ENCODE measurements at regions not wholly inside any gene's neighbourhood (a gene's known extent, or its start where the extent isn't known, plus 50 kb on each side); places are given as distances from the start of the nearest gene placed in this dataset.
"Not testable (repeated sequence)": the region's sequence is repeated elsewhere in the genome, so short reads cannot be mapped to it uniquely, and the experiment has no call there.

DNA sequence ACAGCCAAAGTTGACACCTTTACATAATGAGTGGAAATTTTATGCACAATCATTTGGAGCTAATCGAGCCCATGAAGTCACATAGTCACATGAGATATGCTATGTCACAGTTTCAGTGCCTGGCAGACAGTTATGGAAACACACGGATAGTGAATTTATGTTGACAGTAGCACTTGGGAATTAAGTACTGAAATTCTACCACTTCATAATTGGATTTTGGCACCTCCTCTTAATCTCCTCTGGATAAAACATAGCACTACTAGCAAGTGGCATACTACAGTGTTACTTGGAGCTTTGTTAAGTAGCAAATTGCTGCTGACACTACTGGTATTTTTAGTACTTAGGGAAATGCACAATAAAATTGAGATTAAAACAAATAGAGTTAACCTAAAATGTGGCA, 1679.4 kb downstream of the OTOL1 start:
- no peak overlapping the region for H3K9ac ChIP-seq (ENCODE audit: insufficient read depth, low read length)
- no peak overlapping the region for H2AFZ ChIP-seq (ENCODE audit: low read length)
- no peaks in the 10 kb centered on the region for H3K27me3 ChIP-seq (ENCODE audit: control insufficient read depth, insufficient read depth, low read length)
- no peaks in the 10 kb centered on the region for H3K4me1 ChIP-seq (ENCODE audit: control insufficient read depth, extremely low read depth, insufficient read depth, low read length)
- H3K4me2 ChIP-seq (ENCODE audit: extremely low read depth, insufficient read depth, low read length): no peak overlapping the region
- no peak overlapping the region for H3K27ac ChIP-seq (ENCODE audit: insufficient read depth, low read length)
- H3K36me3 ChIP-seq (ENCODE audit: control insufficient read depth, insufficient read depth, low read length): no peaks in the 10 kb centered on the region
- H3K79me2 ChIP-seq (ENCODE audit: control insufficient read depth, insufficient read depth, low read length): no peaks in the 10 kb centered on the region
- H4K20me1 ChIP-seq (ENCODE audit: control insufficient read depth, extremely low read depth, insufficient read depth, low read length): no peaks in the 10 kb centered on the region
- DNase-seq (ENCODE audit: low read depth in 2 of 2): no peak
- TF ChIP-seq CTCF (conservative IDR thresholded peaks at IDR 0.05 in 1 of 2, IDR thresholded peaks at IDR 0.05 in 1 of 2; ENCODE audit: low read depth in 1 of 2, low read length in 2 of 2) (no peak), EZH2 (IDR thresholded peaks at IDR 0.05; ENCODE audit: low read length, missing control alignments) (no peak)
- H3K9me3 ChIP-seq (ENCODE audit: control insufficient read depth, insufficient read depth, low read depth, low read length): no peaks in the 10 kb centered on the region
- H3K4me3 ChIP-seq (replicated peaks in 1 of 4; ENCODE audit: control extremely low read depth in 1 of 4, insufficient read depth in 1 of 4, low read depth in 3 of 4, low read length in 4 of 4): no peak overlapping the region

- H3K27ac ChIP-seq (ENCODE audit: insufficient read depth, low read length); H3K9ac ChIP-seq (ENCODE audit: insufficient read depth, low read length); H3K4me2 ChIP-seq (ENCODE audit: extremely low read depth, insufficient read depth, low read length); H2AFZ ChIP-seq (ENCODE audit: low read length); H3K79me2 ChIP-seq (ENCODE audit: control insufficient read depth, insufficient read depth, low read length); H3K9me3 ChIP-seq (ENCODE audit: control insufficient read depth, insufficient read depth, low read depth, low read length); DNase-seq (ENCODE audit: low read depth in 2 of 2); H4K20me1 ChIP-seq (ENCODE audit: control insufficient read depth, extremely low read depth, insufficient read depth, low read length); H3K4me3 ChIP-seq (replicated peaks in 1 of 4; ENCODE audit: control extremely low read depth in 1 of 4, insufficient read depth in 1 of 4, low read depth in 3 of 4, low read length in 4 of 4); H3K36me3 ChIP-seq (ENCODE audit: control insufficient read depth, insufficient read depth, low read length); H3K4me1 ChIP-seq (ENCODE audit: control insufficient read depth, extremely low read depth, insufficient read depth, low read length); H3K27me3 ChIP-seq (ENCODE audit: control insufficient read depth, insufficient read depth, low read length): not testable (repeated sequence)
Observed at GRCh38 chr3:163172513-163172912, 1675.9 kb downstream of the OTOL1 start.

- no peak for TF ChIP-seq CTCF (conservative IDR thresholded peaks at IDR 0.05 in 1 of 2, IDR thresholded peaks at IDR 0.05 in 1 of 2; ENCODE audit: low read depth in 1 of 2, low read length in 2 of 2)
- TF ChIP-seq EZH2 (IDR thresholded peaks at IDR 0.05; ENCODE audit: low read length, missing control alignments): no peak
- no peaks in the 10 kb centered on the region for H3K27me3 ChIP-seq (ENCODE audit: control insufficient read depth, insufficient read depth, low read length)
- no peaks in the 10 kb centered on the region for H3K4me1 ChIP-seq (ENCODE audit: control insufficient read depth, extremely low read depth, insufficient read depth, low read length)
- no peaks in the 10 kb centered on the region for H3K36me3 ChIP-seq (ENCODE audit: control insufficient read depth, insufficient read depth, low read length)
- DNase-seq (ENCODE audit: low read depth in 2 of 2): no peak
- H2AFZ ChIP-seq (ENCODE audit: low read length): no peak overlapping the region
- H3K4me2 ChIP-seq (ENCODE audit: extremely low read depth, insufficient read depth, low read length): no peak overlapping the region
- no peak overlapping the region for H3K27ac ChIP-seq (ENCODE audit: insufficient read depth, low read length)
- no peaks in the 10 kb centered on the region for H3K79me2 ChIP-seq (ENCODE audit: control insufficient read depth, insufficient read depth, low read length)
- H3K9ac ChIP-seq (ENCODE audit: insufficient read depth, low read length): no peak overlapping the region
- no peaks in the 10 kb centered on the region for H3K9me3 ChIP-seq (ENCODE audit: control insufficient read depth, insufficient read depth, low read depth, low read length)
- H3K4me3 ChIP-seq (replicated peaks in 1 of 4; ENCODE audit: control extremely low read depth in 1 of 4, insufficient read depth in 1 of 4, low read depth in 3 of 4, low read length in 4 of 4): no peak overlapping the region
- H4K20me1 ChIP-seq (ENCODE audit: control insufficient read depth, extremely low read depth, insufficient read depth, low read length): no peaks in the 10 kb centered on the region
Observed at GRCh38 chr3:163166197-163166596, 1669.6 kb downstream of the OTOL1 start.

DNA sequence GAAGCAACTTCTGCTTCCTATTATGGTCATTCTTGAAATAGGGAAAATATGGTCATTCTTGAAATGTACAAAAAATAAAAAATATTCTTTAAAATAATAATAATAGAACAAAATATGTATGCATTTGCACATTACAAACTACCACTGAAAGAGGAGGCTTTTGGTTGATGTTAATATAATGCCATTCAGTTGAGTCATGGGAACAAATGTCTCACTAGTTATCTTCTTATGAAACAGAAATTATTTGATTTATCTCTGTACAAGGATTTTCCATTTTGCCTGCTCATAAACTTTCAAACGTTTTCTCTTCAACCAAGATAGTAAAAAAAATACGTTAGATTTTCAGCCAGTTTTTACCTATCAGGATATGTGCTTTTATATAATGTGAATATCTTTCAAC, 1662.7 kb downstream of the OTOL1 start:
- TF ChIP-seq EZH2 (IDR thresholded peaks at IDR 0.05; ENCODE audit: low read length, missing control alignments): no peak
- no peak for TF ChIP-seq CTCF (conservative IDR thresholded peaks at IDR 0.05 in 1 of 2, IDR thresholded peaks at IDR 0.05 in 1 of 2; ENCODE audit: low read depth in 1 of 2, low read length in 2 of 2)
- Histone ChIP-seq H3K4me2 (ENCODE audit: extremely low read depth, insufficient read depth, low read length) (no peak overlapping the region), H3K9me3 (ENCODE audit: control insufficient read depth, insufficient read depth, low read depth, low read length) (no peaks in the 10 kb centered on the region), H3K79me2 (ENCODE audit: control insufficient read depth, insufficient read depth, low read length) (no peaks in the 10 kb centered on the region), H3K27ac (ENCODE audit: insufficient read depth, low read length) (no peak overlapping the region), H3K4me1 (ENCODE audit: control insufficient read depth, extremely low read depth, insufficient read depth, low read length) (no peaks in the 10 kb centered on the region), H2AFZ (ENCODE audit: low read length) (no peak overlapping the region), H3K27me3 (ENCODE audit: control insufficient read depth, insufficient read depth, low read length) (no peaks in the 10 kb centered on the region), H3K9ac (ENCODE audit: insufficient read depth, low read length) (no peak overlapping the region), H3K4me3 (replicated peaks in 1 of 4; ENCODE audit: control extremely low read depth in 1 of 4, insufficient read depth in 1 of 4, low read depth in 3 of 4, low read length in 4 of 4) (no peak overlapping the region), H4K20me1 (ENCODE audit: control insufficient read depth, extremely low read depth, insufficient read depth, low read length) (no peaks in the 10 kb centered on the region), H3K36me3 (ENCODE audit: control insufficient read depth, insufficient read depth, low read length) (no peaks in the 10 kb centered on the region)
- no peak for DNase-seq (ENCODE audit: low read depth in 2 of 2)
